ENCODE measurements at regions not wholly inside any gene's neighbourhood (a gene's known extent, or its start where the extent isn't known, plus 50 kb on each side); places are given as distances from the start of the nearest gene placed in this dataset.
"Not testable (repeated sequence)": the region's sequence is repeated elsewhere in the genome, so short reads cannot be mapped to it uniquely, and the experiment has no call there.

DNA sequence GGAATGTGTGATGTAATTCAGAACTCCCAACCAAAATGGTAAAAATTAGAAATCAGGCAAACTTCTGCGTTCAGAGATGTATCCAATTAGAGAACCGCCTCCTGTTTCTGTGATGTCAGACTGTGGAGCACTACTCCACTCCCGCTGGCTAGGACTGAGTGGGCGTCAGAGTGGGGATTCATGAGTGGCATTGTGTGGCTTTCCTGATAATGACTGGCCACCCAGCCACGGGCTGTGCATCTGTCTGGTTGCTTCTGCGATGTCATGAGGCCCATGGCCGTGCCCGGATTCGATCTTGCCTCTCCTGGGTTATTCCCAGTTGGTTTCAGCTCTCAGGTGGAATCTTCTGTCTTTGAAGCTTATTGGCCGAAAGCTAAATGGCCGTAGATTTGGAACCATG is 87.1 kb upstream of the KCNA1 start:
- in situ Hi-C loops (cut with HindIII; ENCODE audit: low pct_unique_long_range_greater_than_20kb, low sequenced_read_pairs), result no loop called here
- DNase-seq (ENCODE audit: low read depth), result no peak

DNA sequence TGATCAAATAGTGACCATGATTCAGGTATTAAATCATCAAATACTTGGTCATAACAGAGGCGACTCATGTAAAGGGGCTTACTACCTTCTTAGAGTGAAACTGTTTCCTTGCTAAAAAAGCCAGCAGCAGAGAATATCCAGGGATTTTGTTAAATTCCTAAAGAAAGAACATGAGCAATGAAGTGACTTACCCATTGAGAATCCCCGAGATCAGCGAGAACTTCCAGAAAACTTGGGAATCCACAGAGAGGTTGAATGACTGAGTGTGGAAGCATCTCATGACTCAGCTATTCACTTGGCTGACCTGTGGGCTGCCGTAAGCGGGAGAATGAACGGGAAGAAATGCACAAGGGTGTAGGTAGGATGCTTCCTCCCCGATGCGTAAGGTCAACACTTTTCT is 85.3 kb upstream of the KCNA1 start:
- DNase-seq (ENCODE audit: low read depth), result peak; percentile 37
- in situ Hi-C loops (cut with HindIII; ENCODE audit: low pct_unique_long_range_greater_than_20kb, low sequenced_read_pairs), result no loop called here

- in situ Hi-C loops (cut with HindIII; ENCODE audit: low pct_unique_long_range_greater_than_20kb, low sequenced_read_pairs), result no loop called here
- no peak for DNase-seq (ENCODE audit: low read depth)
These were observed 84.5 kb upstream of the KCNA1 start for GRCh38 chr12:4825011-4825858.

DNA sequence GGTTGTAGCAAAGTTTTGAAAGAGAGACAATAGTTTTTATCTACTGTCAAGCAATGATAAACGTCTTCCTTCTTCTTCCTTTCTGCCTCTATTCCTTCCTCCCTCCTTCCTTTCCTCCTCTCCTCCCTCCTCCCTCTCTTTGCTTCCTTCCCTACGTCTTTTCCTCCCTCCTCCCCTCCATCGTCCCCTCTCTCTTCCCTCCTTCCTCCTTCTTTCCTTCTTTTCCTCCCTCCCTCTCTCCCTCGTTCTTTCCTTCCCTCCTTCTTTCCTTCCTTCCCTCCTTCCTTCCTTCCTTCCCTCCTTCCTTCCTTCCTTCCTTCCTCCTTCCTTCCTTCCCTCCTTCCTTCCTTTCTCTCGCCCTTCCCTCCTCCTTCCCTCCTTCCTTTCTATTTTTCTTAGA is 82.8 kb upstream of the KCNA1 start:
- no peak for DNase-seq (ENCODE audit: low read depth)
- in situ Hi-C loops (cut with HindIII; ENCODE audit: low pct_unique_long_range_greater_than_20kb, low sequenced_read_pairs), result no loop called here

DNA sequence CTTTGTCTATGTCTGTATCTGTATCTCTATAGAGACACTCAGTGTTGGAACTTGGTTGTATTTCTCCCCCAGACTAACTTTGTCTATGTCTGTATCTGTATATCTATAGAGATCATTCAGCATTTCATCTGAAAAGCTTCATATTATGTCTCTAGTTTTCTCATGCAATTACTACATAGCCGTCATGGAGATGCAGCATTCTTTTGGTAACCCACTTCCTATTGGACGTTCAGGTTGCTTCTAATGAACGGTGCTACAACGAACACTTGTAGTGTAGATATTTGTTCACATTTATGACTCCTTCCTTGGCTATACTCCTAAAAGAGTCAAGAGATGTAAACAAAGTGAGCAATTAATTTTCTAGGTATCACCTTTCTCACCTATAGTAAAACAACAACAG is 81.5 kb upstream of the KCNA1 start:
- in situ Hi-C loops (cut with HindIII; ENCODE audit: low pct_unique_long_range_greater_than_20kb, low sequenced_read_pairs), result no loop called here
- DNase-seq (ENCODE audit: low read depth), result no peak

DNA sequence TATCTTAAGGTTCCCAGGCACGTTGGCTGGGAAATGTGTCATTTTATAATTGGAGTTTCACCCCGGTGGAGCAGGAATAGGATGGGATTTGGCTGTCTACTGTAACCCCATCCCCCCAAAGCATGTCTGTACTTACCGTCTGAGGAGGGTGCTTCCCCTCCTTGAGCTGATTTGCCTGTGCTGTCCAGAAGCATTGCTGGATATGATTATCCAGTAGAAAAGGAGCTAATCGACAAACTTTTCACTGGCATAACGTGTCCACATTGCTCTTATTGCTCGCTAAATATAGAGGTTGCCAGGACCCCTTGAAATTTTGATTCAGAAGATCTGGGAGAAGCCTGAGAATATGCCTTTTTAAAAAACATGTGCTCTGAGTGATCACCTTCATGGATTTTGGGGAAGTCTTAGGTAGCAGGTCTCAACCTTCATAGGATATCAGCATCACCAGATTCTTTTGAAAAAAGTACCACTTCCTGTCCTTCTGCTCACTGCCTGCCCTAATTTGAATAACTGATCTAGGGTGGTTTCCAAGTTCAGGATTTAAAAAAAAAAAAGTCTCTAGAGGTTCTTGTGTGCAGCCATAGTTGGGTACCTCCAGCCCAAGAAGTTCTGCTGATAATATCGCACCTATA is 80.4 kb upstream of the KCNA1 start:
- in situ Hi-C loops (cut with HindIII; ENCODE audit: low pct_unique_long_range_greater_than_20kb, low sequenced_read_pairs), result no loop called here
- DNase-seq (ENCODE audit: low read depth), result no peak

DNA sequence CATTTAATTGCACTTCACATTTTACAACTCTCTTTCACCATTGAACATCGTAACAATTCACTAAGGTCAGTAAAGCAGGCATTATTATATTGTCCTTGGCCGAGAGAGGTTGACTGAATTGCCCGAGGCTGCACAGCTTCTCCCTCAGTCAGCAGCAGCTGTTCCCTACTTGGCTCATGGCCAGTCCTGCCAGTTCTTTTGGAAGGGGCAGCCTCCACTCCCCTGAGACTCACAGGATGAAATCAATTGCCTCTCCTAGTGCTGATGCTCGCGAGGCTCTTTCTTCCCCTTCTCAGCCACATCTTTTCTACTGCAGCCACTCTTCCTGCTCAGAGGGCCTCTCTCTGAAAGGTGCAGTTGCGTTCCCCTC is 79.9 kb upstream of the KCNA1 start:
- in situ Hi-C loops (cut with HindIII; ENCODE audit: low pct_unique_long_range_greater_than_20kb, low sequenced_read_pairs), result no loop called here
- no peak for DNase-seq (ENCODE audit: low read depth)

- no peak for DNase-seq (ENCODE audit: low read depth)
- in situ Hi-C loops (cut with HindIII; ENCODE audit: low pct_unique_long_range_greater_than_20kb, low sequenced_read_pairs), result no loop called here
These were observed 79.0 kb upstream of the KCNA1 start for GRCh38 chr12:4830556-4831210.

DNA sequence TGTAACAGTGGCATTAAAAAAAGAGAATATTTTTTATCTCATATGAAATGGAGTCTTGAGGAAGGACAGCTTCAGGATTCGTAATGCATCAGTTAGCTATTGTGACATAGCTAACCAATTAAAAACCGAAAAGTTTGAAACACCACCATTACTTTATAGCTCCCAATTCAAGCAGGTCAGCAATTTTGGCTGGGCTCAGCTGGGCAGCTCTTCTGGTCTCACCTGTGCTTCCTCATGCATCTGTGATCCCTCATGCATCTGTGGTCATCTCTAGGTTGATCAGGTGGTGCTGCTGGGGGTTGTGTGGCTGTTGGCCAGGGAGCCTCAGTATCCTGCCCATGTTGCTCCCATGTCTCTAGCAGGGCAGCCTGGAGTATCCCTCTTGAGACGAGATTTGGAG is 76.7 kb upstream of the KCNA1 start:
- no peak for DNase-seq (ENCODE audit: low read depth)

DNA sequence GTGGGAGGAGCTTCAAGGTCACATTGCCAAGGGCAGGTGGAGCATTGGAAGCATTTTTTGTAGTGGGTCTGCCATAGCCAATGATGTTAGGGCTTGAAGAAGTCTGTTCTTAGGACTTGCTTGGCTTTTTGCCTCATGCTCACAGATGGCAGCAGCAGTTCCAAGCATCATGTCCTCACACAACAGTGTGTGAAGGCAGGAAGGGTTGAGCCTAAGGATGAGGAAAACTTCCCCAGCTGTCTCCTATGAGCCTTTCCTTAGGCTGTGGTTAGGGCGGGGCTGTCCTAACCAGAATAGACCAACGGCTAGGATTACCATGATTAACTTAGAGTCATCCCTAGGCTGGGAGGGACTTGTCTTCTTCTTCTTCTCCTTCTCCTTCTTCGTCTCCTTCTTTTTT is 76.2 kb upstream of the KCNA1 start:
- no peak for DNase-seq (ENCODE audit: low read depth)
- in situ Hi-C loops (cut with HindIII; ENCODE audit: low pct_unique_long_range_greater_than_20kb, low sequenced_read_pairs), result no loop called here

More for the DNA sequence above, 76.7 kb upstream of the KCNA1 start:
- in situ Hi-C loops (cut with HindIII; ENCODE audit: low pct_unique_long_range_greater_than_20kb, low sequenced_read_pairs), result no loop called here

GRCh38 chr12:4842401-4842800 is 67.3 kb upstream of the KCNA1 start:
- in situ Hi-C loops (cut with HindIII; ENCODE audit: low pct_unique_long_range_greater_than_20kb, low sequenced_read_pairs), result not testable (repeated sequence)

GRCh38 chr12:4843907-4844306 is 65.8 kb upstream of the KCNA1 start:
- in situ Hi-C loops (cut with HindIII; ENCODE audit: low pct_unique_long_range_greater_than_20kb, low sequenced_read_pairs), result no loop called here
- no peak for DNase-seq (ENCODE audit: low read depth)

More at GRCh38 chr12:4842401-4842800, 67.3 kb upstream of the KCNA1 start:
- DNase-seq (ENCODE audit: low read depth), result not testable (repeated sequence)

DNA sequence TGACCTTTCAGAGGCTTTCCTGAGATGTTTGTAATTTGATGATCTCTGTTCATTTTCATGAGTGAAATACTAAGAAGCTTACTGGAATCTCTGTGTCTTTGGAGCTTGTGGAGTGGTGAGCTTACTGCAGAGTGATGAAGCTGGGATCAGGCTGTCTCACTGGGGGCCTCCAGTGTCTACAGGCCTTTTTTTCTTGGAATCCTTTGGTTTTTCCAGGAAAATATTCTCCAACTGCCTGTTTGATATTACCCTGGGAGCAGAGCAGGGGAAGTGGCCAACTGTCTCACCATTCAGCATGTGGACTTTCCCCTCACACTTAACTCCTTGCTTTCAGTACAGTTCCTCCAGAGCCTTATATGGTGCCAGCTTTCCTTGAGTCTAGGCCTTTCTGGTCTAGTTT is 62.0 kb upstream of the KCNA1 start:
- in situ Hi-C loops (cut with HindIII; ENCODE audit: low pct_unique_long_range_greater_than_20kb, low sequenced_read_pairs), result no loop called here
- no peak for DNase-seq (ENCODE audit: low read depth)

- in situ Hi-C loops (cut with HindIII; ENCODE audit: low pct_unique_long_range_greater_than_20kb, low sequenced_read_pairs), result no loop called here
- peak; percentile 66 for DNase-seq (ENCODE audit: low read depth)
These were observed 60.6 kb upstream of the KCNA1 start for GRCh38 chr12:4849115-4849541.

DNA sequence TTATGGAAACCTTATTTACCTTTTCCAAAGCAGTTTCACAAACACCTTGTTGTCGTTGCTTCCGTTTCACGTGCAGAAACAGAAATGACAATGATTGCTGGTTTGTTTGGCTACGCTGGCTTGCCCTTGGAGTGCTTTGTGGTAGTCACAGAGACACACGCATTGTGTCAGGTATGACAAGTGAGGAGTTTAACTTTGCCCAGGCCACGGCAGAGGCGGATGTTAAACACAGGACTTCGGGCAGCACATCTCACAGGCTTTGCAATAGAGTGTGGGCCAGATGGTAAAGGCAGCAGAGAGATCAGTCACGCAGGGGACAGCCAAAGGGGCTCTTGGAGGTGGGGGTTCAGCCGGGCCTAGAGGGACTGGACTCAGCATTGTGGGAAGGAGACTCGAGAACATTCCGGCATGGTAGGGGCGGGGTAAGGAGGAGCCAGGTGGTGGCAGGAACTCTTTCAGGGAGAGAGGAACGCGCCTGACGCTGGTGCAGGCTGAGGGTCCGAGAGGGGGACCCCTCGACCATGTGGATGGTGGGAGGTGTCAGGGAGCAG is 59.8 kb upstream of the KCNA1 start:
- in situ Hi-C loops (cut with HindIII; ENCODE audit: low pct_unique_long_range_greater_than_20kb, low sequenced_read_pairs), result no loop called here
- DNase-seq (ENCODE audit: low read depth), result no peak

- in situ Hi-C loops (cut with HindIII; ENCODE audit: low pct_unique_long_range_greater_than_20kb, low sequenced_read_pairs), result no loop called here
- DNase-seq (ENCODE audit: low read depth), result no peak
These were observed 58.8 kb upstream of the KCNA1 start for GRCh38 chr12:4850857-4851380.

GRCh38 chr12:4852308-4852707 is 57.4 kb upstream of the KCNA1 start:
- in situ Hi-C loops (cut with HindIII; ENCODE audit: low pct_unique_long_range_greater_than_20kb, low sequenced_read_pairs), result no loop called here
- DNase-seq (ENCODE audit: low read depth), result no peak

GRCh38 chr12:4852911-4853310 is 56.8 kb upstream of the KCNA1 start:
- DNase-seq (ENCODE audit: low read depth), result no peak
- in situ Hi-C loops (cut with HindIII; ENCODE audit: low pct_unique_long_range_greater_than_20kb, low sequenced_read_pairs), result no loop called here

Data from Caki2 (cell line).